ENCODE measurements at regions not wholly inside any gene's neighbourhood (a gene's known extent, or its start where the extent isn't known, plus 50 kb on each side); places are given as distances from the start of the nearest gene placed in this dataset.

DNA sequence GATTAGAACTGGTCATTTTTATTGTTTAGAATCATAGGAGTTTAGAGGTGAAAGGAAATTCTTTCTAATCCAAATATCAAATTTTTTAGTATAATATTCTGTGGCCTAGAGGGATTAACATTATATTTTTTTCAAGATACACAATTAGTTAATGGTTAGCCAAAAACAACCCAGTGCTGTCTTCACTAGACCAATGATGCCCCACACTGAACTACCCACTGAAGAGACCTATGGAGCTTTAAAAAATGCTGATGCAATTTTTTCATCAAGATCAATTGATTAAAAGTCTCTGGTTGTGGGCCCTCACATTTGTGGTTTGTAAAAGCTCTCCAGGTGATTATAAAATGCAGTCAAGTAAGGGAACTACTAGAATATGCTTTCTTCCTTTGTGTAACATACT, 274.1 kb upstream of the C9orf72 start:
- TF ChIP-seq POLR2AphosphoS5 (IDR thresholded peaks at IDR 0.05; ENCODE audit: low read depth, low read length) (no peak), RAD21 (IDR thresholded peaks at IDR 0.05; ENCODE audit: low read depth) (no peak), CEBPB (IDR thresholded peaks at IDR 0.05; ENCODE audit: low read depth) (no peak), FOSL1 (IDR thresholded peaks at IDR 0.05; ENCODE audit: low read depth) (no peak), CTCF (IDR thresholded peaks at IDR 0.05 in 2 of 3, conservative IDR thresholded peaks at IDR 0.05 in 1 of 3; ENCODE audit: borderline replicate concordance in 1 of 3, insufficient read depth in 1 of 3, low read depth in 2 of 3, low read length in 2 of 3) (no peak), POLR2A (IDR thresholded peaks at IDR 0.05; ENCODE audit: borderline replicate concordance, extremely low read depth, insufficient read depth, insufficient read length) (no peak), ZFX (IDR thresholded peaks at IDR 0.05) (no peak), TCF7L2 (IDR thresholded peaks at IDR 0.05; ENCODE audit: borderline replicate concordance, extremely low read depth, insufficient read depth, insufficient read length) (no peak), EZH2phosphoT487 (IDR thresholded peaks at IDR 0.05; ENCODE audit: borderline replicate concordance) (no peak), SP1 (IDR thresholded peaks at IDR 0.05; ENCODE audit: low read depth) (no peak), EZH2 (IDR thresholded peaks at IDR 0.05) (no peak)
- TF ChIP-seq, protein P1, sequence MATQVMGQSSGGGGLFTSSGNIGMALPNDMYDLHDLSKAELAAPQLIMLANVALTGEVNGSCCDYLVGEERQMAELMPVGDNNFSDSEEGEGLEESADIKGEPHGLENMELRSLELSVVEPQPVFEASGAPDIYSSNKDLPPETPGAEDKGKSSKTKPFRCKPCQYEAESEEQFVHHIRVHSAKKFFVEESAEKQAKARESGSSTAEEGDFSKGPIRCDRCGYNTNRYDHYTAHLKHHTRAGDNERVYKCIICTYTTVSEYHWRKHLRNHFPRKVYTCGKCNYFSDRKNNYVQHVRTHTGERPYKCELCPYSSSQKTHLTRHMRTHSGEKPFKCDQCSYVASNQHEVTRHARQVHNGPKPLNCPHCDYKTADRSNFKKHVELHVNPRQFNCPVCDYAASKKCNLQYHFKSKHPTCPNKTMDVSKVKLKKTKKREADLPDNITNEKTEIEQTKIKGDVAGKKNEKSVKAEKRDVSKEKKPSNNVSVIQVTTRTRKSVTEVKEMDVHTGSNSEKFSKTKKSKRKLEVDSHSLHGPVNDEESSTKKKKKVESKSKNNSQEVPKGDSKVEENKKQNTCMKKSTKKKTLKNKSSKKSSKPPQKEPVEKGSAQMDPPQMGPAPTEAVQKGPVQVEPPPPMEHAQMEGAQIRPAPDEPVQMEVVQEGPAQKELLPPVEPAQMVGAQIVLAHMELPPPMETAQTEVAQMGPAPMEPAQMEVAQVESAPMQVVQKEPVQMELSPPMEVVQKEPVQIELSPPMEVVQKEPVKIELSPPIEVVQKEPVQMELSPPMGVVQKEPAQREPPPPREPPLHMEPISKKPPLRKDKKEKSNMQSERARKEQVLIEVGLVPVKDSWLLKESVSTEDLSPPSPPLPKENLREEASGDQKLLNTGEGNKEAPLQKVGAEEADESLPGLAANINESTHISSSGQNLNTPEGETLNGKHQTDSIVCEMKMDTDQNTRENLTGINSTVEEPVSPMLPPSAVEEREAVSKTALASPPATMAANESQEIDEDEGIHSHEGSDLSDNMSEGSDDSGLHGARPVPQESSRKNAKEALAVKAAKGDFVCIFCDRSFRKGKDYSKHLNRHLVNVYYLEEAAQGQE (IDR thresholded peaks at IDR 0.05; ENCODE audit: low read depth): no peak
